ENCODE measurements at regions not wholly inside any gene's neighbourhood (a gene's known extent, or its start where the extent isn't known, plus 50 kb on each side); places are given as distances from the start of the nearest gene placed in this dataset.

- TF ChIP-seq CTCF (IDR thresholded peaks at IDR 0.05; ENCODE audit: insufficient read depth, low read length) = no peak
- no peak for TF ChIP-seq POLR2AphosphoS5 (IDR thresholded peaks at IDR 0.05; ENCODE audit: low read depth)
- TF ChIP-seq REST (IDR thresholded peaks at IDR 0.05; ENCODE audit: insufficient replicate concordance, low read depth) = peak; percentile 91
- TF ChIP-seq GABPA (IDR thresholded peaks at IDR 0.05; ENCODE audit: low read depth) = no peak
Observed at GRCh38 chr5:30808996-30809395, 384.5 kb upstream of the CDH6 start.

Measured in HL-60 (cell line).